Tongue (tissue), 1 donor: ENCODE measurements at regions not wholly inside any gene's neighbourhood (a gene's known extent, or its start where the extent isn't known, plus 50 kb on each side); places are given as distances from the start of the nearest gene placed in this dataset.
A peak's percentile ranks its signal among the peaks of the same experiment; 100 is the strongest.
"Not testable (repeated sequence)": the region's sequence is repeated elsewhere in the genome, so short reads cannot be mapped to it uniquely, and the experiment has no call there.

ENCODE experiments used
- DNase-seq: peaks from one replicate; pipeline ENCODE4 v3.0.0-alpha.2; 2015

GRCh38 chr1:29681416-29681815, 445.1 kb downstream of the PTPRU start:
- not testable (repeated sequence) for DNase-seq

- no peak for DNase-seq
Measured at GRCh38 chr1:29679828-29680558, 443.7 kb downstream of the PTPRU start.

- DNase-seq: no peak
Measured at GRCh38 chr1:29679316-29679715, 443.0 kb downstream of the PTPRU start.

- peak; percentile 60 for DNase-seq
Measured at GRCh38 chr1:29677028-29678024, 441.0 kb downstream of the PTPRU start.

- DNase-seq: no peak
Measured at GRCh38 chr1:29676496-29676895, 440.2 kb downstream of the PTPRU start.

- peak; percentile 96 for DNase-seq
Measured at GRCh38 chr1:29675481-29676263, 439.4 kb downstream of the PTPRU start.

GRCh38 chr1:29674627-29675326, 438.5 kb downstream of the PTPRU start:
- DNase-seq: peak; percentile 25

- DNase-seq: no peak
Measured at GRCh38 chr1:29673669-29674626, 437.6 kb downstream of the PTPRU start.

GRCh38 chr1:29673228-29673500, 436.8 kb downstream of the PTPRU start:
- DNase-seq: no peak

- DNase-seq: no peak
Measured at GRCh38 chr1:29672416-29673227, 436.3 kb downstream of the PTPRU start.

- DNase-seq: no peak
Measured at GRCh38 chr1:29671446-29672356, 435.4 kb downstream of the PTPRU start.

- no peak for DNase-seq
Measured at GRCh38 chr1:29670752-29671151, 434.4 kb downstream of the PTPRU start.

- DNase-seq: no peak
Measured at GRCh38 chr1:29669912-29670311, 433.6 kb downstream of the PTPRU start.

GRCh38 chr1:29669158-29669871, 433.0 kb downstream of the PTPRU start:
- DNase-seq: no peak

GRCh38 chr1:29668551-29669157, 432.3 kb downstream of the PTPRU start:
- no peak for DNase-seq

- no peak for DNase-seq
Measured at GRCh38 chr1:29667951-29668350, 431.6 kb downstream of the PTPRU start.

- no peak for DNase-seq
Measured at GRCh38 chr1:29664711-29665110, 428.4 kb downstream of the PTPRU start.

GRCh38 chr1:29658688-29659087, 422.4 kb downstream of the PTPRU start:
- no peak for DNase-seq
